SU-DHL-6 (cell line): ENCODE measurements at regions not wholly inside any gene's neighbourhood (a gene's known extent, or its start where the extent isn't known, plus 50 kb on each side); places are given as distances from the start of the nearest gene placed in this dataset.

Experiments
- H2AFZ ChIP-seq: fragments of 200-600 bp; sonication (generic); 2 replicates; pipeline ENCODE4 v1.6.1; 2014; ENCODE audit warnings: low read depth, mild to moderate bottlenecking, moderate library complexity, mixed read lengths, antibody characterized with exemption, low read length; ENCODE audit not compliant: severe bottlenecking
- H3F3A ChIP-seq: fragments of 200-600 bp; shearing (Covaris generic); 2 replicates; pipeline ENCODE4 v1.6.0; 2016; ENCODE audit warnings: antibody characterized with exemption, mild to moderate bottlenecking; ENCODE audit not compliant: insufficient read depth
- H3K27ac ChIP-seq: fragments of 200-600 bp; sonication (generic); 2 replicates; pipeline ENCODE4 v1.5.1; 2016; ENCODE audit warnings: low read depth, mild to moderate bottlenecking, low read length, moderate library complexity, mixed read lengths
- H3K27me3 ChIP-seq: fragments of 200-600 bp; sonication (generic), shearing (Covaris generic); 2 replicates; pipeline ENCODE4 v1.6.0; 2014; ENCODE audit warnings: mild to moderate bottlenecking, low read length
- H3K36me3 ChIP-seq: fragments of 200-600 bp; sonication (generic); 2 replicates; pipeline ENCODE4 v1.6.1; 2014; ENCODE audit warnings: mild to moderate bottlenecking, low read length, mixed read lengths
- H3K4me2 ChIP-seq: fragments of 300-600, 200-600 bp; shearing (Covaris generic), sonication (generic); 2 replicates; pipeline ENCODE4 v1.6.0; 2014; ENCODE audit warnings: low read length, low read depth, mild to moderate bottlenecking; ENCODE audit not compliant: poor library complexity, severe bottlenecking
- H3K4me3 ChIP-seq: fragments of 200-600 bp; sonication (generic); 2 replicates; pipeline ENCODE4 v1.5.1; 2014; ENCODE audit warnings: antibody characterized with exemption, low read length, mild to moderate bottlenecking, mixed read lengths; ENCODE audit not compliant: insufficient read depth, poor library complexity, severe bottlenecking
- H3K79me2 ChIP-seq: fragments of 200-600 bp; sonication (generic); 2 replicates; pipeline ENCODE4 v1.6.1; 2014; ENCODE audit warnings: mild to moderate bottlenecking, low read length, moderate library complexity; ENCODE audit not compliant: insufficient read depth
- H3K9ac ChIP-seq: fragments of 200-600 bp; sonication (generic); 2 replicates; pipeline ENCODE4 v1.7.0; 2014; ENCODE audit warnings: mild to moderate bottlenecking, low read length
- H3K9me2 ChIP-seq: fragments of 200-600 bp; sonication (generic); replicated peaks from 2 replicates; pipeline ENCODE4 v1.6.1; 2014; ENCODE audit warnings: low read length; ENCODE audit not compliant: insufficient read depth
- H3K9me3 ChIP-seq: fragments of 200-600 bp; sonication (generic); 2 replicates; pipeline ENCODE4 v1.6.1; 2014; ENCODE audit warnings: low read length, mixed read lengths; ENCODE audit not compliant: insufficient read depth
- H4K20me1 ChIP-seq: fragments of 200-600 bp; sonication (generic); 2 replicates; pipeline ENCODE4 v1.6.1; 2014; ENCODE audit warnings: low read depth, mild to moderate bottlenecking, antibody characterized with exemption, low read length, moderate library complexity, mixed read lengths
- CTCF ChIP-seq: fragments of 200-600 bp; sonication (generic); IDR thresholded peaks from one replicate; pipeline ENCODE4 v1.5.1; 2017; ENCODE audit warnings: antibody characterized with exemption, mild to moderate bottlenecking, low read length, moderate library complexity; ENCODE audit not compliant: insufficient read depth, poor library complexity, severe bottlenecking
- EZH2phosphoT487 ChIP-seq: fragments of 200-600 bp; sonication (generic), shearing (Covaris generic); conservative IDR thresholded peaks from 2 replicates; pipeline ENCODE4 v1.6.1; 2018; ENCODE audit warnings: mild to moderate bottlenecking, antibody characterized with exemption, low read length, moderate library complexity, mixed read lengths

GRCh38 chr19:27753622-27754021 is 1459.3 kb downstream of the UQCRFS1 start:
- Histone ChIP-seq H3K9me2 (no peaks in the 10 kb centered on the region), H3F3A (no peaks in the 10 kb centered on the region), H3K27me3 (no peaks in the 10 kb centered on the region), H3K9me3 (no peaks in the 10 kb centered on the region), H3K79me2 (0 out of 2 replicates have a peak, but pooled peaks cover 3% of the 10 kb centered on the region), H3K4me2 (no peak overlapping the region), H3K27ac (no peak overlapping the region), H2AFZ (no peak overlapping the region), H4K20me1 (no peaks in the 10 kb centered on the region), H3K4me3 (no peak overlapping the region), H3K36me3 (no peaks in the 10 kb centered on the region), H3K9ac (no peak overlapping the region)
- TF ChIP-seq CTCF (no peak), EZH2phosphoT487 (no peak)

- Histone ChIP-seq H3K4me2 (no peak overlapping the region), H3F3A (no peaks in the 10 kb centered on the region), H3K4me3 (no peak overlapping the region), H3K9ac (no peak overlapping the region), H3K9me2 (no peaks in the 10 kb centered on the region), H3K79me2 (0 out of 2 replicates have a peak, but pooled peaks cover 3% of the 10 kb centered on the region), H3K9me3 (no peaks in the 10 kb centered on the region), H3K27me3 (no peaks in the 10 kb centered on the region), H3K27ac (no peak overlapping the region), H2AFZ (no peak overlapping the region), H3K36me3 (no peaks in the 10 kb centered on the region), H4K20me1 (no peaks in the 10 kb centered on the region)
- no peak for TF ChIP-seq CTCF
- no peak for TF ChIP-seq EZH2phosphoT487
These were observed 1460.3 kb downstream of the UQCRFS1 start for GRCh38 chr19:27752530-27753184.

GRCh38 chr19:27751044-27751391 is 1461.9 kb downstream of the UQCRFS1 start:
- Histone ChIP-seq H3K27ac (no peak overlapping the region), H3K79me2 (0 out of 2 replicates have a peak, but pooled peaks cover 3% of the 10 kb centered on the region), H3K36me3 (no peaks in the 10 kb centered on the region), H3K4me3 (no peak overlapping the region), H2AFZ (no peak overlapping the region), H3F3A (no peaks in the 10 kb centered on the region), H4K20me1 (no peaks in the 10 kb centered on the region), H3K9ac (no peak overlapping the region), H3K27me3 (no peaks in the 10 kb centered on the region), H3K4me2 (no peak overlapping the region), H3K9me3 (no peaks in the 10 kb centered on the region), H3K9me2 (no peaks in the 10 kb centered on the region)
- TF ChIP-seq CTCF (no peak), EZH2phosphoT487 (no peak)
